ENCODE measurements at regions not wholly inside any gene's neighbourhood (a gene's known extent, or its start where the extent isn't known, plus 50 kb on each side); places are given as distances from the start of the nearest gene placed in this dataset.
A peak's percentile ranks its signal among the peaks of the same experiment; 100 is the strongest.
"Not testable (repeated sequence)": the region's sequence is repeated elsewhere in the genome, so short reads cannot be mapped to it uniquely, and the experiment has no call there.

DNA sequence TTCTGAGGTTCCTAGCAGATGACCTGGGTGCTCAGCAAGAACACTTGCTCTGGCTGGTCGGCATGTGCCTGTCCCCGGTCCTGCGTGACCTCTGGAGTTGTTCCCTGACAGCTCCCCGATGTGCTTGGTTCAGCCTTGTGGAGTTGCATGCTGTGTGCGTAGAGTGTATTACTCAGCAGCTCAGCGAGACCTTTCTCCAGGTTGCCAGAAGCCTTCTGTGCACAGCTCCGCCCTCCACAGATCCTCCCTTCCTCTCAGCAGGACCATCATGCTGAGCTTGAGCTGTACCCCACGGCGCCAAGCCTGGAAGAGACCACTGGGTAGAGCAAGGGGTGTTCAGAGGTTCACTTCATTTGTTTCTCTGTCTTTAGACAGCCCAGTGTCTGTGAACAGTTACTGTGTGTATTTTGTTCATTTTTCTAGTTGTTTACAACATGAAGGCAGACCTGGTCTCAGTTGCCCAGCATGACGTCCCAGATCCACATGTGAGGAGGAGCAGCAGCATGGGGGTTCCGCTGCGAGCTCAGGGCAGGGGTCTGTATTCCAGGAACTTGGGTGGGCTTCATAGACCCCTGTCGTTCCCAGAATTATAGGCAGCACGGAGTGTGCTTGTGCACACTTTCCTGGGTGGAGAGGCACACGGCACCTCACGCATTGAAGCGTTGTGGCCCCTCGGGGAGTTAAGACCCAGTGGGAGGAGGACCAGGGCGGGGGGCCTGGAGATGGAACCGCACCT lies 148.6 kb downstream of the IGLL1 start:
- Mint-ChIP-seq H3K27ac (0 out of 7 replicates have a peak overlapping the region, but pooled peaks of 1 of the 3 experiments have one; percentile 9), H3K27me3 (ENCODE audit: low read depth) (peaks cover 62% of the 10 kb centered on the region), H3K4me3 (no peak overlapping the region), H3K36me3 (ENCODE audit: insufficient read depth in 1 of 3, low read depth in 3 of 3) (peaks cover 4 to 18% (median 10%) of the 10 kb centered on the region in 3 experiments; a peak in 4 of 7 replicates), H3K9me3 (peaks cover 18 to 20% of the 10 kb centered on the region in 2 experiments), H3K4me1 (peaks cover 16 to 25% of the 10 kb centered on the region in 2 experiments)
- no peak overlapping the region; the same call in 1 of the 2 replicates for H3K14ac ChIP-seq (ENCODE audit: insufficient read depth, low read length)
- no peaks in the 10 kb centered on the region for H3K79me1 ChIP-seq (ENCODE audit: insufficient read depth, low read depth, low read length, poor library complexity, severe bottlenecking)
- H3K23ac ChIP-seq (ENCODE audit: insufficient read length, low read depth, low read length), result no peak overlapping the region
- H3K27ac ChIP-seq (ENCODE audit: insufficient read length, low read depth, low read length), result no peak overlapping the region
- H3K9me3 ChIP-seq (ENCODE audit: control insufficient read depth, low read depth, low read length), result no peaks in the 10 kb centered on the region
- H2AK5ac ChIP-seq (ENCODE audit: insufficient read length, low read length), result no peak overlapping the region
- H4K20me1 ChIP-seq (ENCODE audit: control insufficient read depth, insufficient read depth, insufficient read length), result no peaks in the 10 kb centered on the region
- DNase-seq, result no peak
- H4K91ac ChIP-seq (ENCODE audit: insufficient read length, low read depth, low read length), result no peak overlapping the region
- H2AFZ ChIP-seq (ENCODE audit: low read length), result no peak overlapping the region
- no CpG with 5 or more reads among the region's 20 CpGs for WGBS (ENCODE audit: extremely low coverage, insufficient read length, low lambda C conversion rate)
- H3K4me1 ChIP-seq (ENCODE audit: insufficient read depth, low read length), result 0 out of 2 replicates have a peak, but pooled peaks cover 2% of the 10 kb centered on the region
- H4K8ac ChIP-seq (replicated peaks; ENCODE audit: insufficient read length, low read depth, low read length), result no peak overlapping the region
- no peak overlapping the region for H2BK120ac ChIP-seq (ENCODE audit: low read depth, low read length, poor library complexity, severe bottlenecking)
- H3K79me2 ChIP-seq (ENCODE audit: insufficient read depth, low read length), result no peaks in the 10 kb centered on the region
- H3K4ac ChIP-seq (ENCODE audit: low read depth, low read length), result no peak overlapping the region
- no peak overlapping the region for H3K18ac ChIP-seq (ENCODE audit: insufficient read length, low read depth, low read length)
- no peak overlapping the region for H2BK15ac ChIP-seq (ENCODE audit: low read depth, low read length)
- H2BK5ac ChIP-seq (ENCODE audit: insufficient read length, low read length), result no peak overlapping the region
- TF ChIP-seq, protein P1, sequence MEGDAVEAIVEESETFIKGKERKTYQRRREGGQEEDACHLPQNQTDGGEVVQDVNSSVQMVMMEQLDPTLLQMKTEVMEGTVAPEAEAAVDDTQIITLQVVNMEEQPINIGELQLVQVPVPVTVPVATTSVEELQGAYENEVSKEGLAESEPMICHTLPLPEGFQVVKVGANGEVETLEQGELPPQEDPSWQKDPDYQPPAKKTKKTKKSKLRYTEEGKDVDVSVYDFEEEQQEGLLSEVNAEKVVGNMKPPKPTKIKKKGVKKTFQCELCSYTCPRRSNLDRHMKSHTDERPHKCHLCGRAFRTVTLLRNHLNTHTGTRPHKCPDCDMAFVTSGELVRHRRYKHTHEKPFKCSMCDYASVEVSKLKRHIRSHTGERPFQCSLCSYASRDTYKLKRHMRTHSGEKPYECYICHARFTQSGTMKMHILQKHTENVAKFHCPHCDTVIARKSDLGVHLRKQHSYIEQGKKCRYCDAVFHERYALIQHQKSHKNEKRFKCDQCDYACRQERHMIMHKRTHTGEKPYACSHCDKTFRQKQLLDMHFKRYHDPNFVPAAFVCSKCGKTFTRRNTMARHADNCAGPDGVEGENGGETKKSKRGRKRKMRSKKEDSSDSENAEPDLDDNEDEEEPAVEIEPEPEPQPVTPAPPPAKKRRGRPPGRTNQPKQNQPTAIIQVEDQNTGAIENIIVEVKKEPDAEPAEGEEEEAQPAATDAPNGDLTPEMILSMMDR (conservative IDR thresholded peaks at IDR 0.05), result no peak
- no peak overlapping the region for H3K56ac ChIP-seq (ENCODE audit: insufficient read length, low read depth, low read length)
- no peak overlapping the region for H2BK20ac ChIP-seq (ENCODE audit: low read depth, low read length, poor library complexity, severe bottlenecking)
- no peak overlapping the region for H2BK12ac ChIP-seq (ENCODE audit: insufficient read length, low read depth, low read length)
- H3T11ph ChIP-seq (ENCODE audit: low read length), result no peak overlapping the region
- no peak overlapping the region for H3K4me2 ChIP-seq (ENCODE audit: insufficient read depth, insufficient read length, low read length)
- no peaks in the 10 kb centered on the region for H3K27me3 ChIP-seq (ENCODE audit: insufficient read depth, low read length)
- H3K23me2 ChIP-seq (ENCODE audit: insufficient read length, low read depth, low read length, poor library complexity, severe bottlenecking), result no peaks in the 10 kb centered on the region
- H4K5ac ChIP-seq (ENCODE audit: insufficient read length, low read depth, low read length), result no peak overlapping the region
- no peak overlapping the region for H3K9ac ChIP-seq (ENCODE audit: extremely low read depth, insufficient read length, low read length)

DNA sequence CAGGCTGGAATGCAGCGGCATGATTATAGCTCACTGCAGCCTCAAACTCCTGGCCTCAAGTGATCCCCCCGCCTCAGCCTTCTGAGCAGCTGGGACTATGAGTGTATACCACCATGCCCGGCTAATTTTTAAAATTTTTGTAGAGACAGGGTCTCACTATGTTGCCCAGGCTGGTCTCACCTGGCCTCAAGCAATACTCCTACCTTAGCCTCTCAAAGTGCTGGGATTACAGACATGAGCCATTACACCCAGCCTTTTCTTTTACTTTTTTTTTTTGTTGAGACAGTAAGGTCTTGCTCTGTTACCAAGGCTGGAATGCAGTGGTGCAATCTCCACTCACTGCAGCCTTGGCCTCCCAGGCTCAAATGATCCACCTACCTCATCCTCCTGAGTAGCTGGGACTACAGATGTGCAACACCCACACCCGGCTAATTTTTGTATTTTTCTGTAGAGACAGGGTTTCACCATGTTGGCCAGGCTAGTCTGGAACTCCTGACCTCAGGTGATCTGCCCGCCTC lies 155.5 kb downstream of the IGLL1 start:
- not testable (repeated sequence) for H3K9me3 ChIP-seq (ENCODE audit: control insufficient read depth, low read depth, low read length); H3K4me2 ChIP-seq (ENCODE audit: insufficient read depth, insufficient read length, low read length); H3K4me1 Mint-ChIP-seq; H4K91ac ChIP-seq (ENCODE audit: insufficient read length, low read depth, low read length); H2BK12ac ChIP-seq (ENCODE audit: insufficient read length, low read depth, low read length); H3K18ac ChIP-seq (ENCODE audit: insufficient read length, low read depth, low read length); H3K56ac ChIP-seq (ENCODE audit: insufficient read length, low read depth, low read length); H3K79me2 ChIP-seq (ENCODE audit: insufficient read depth, low read length); H3K4me3 Mint-ChIP-seq; H2BK5ac ChIP-seq (ENCODE audit: insufficient read length, low read length); H3K27ac Mint-ChIP-seq; H3K27me3 ChIP-seq (ENCODE audit: insufficient read depth, low read length); H3K4ac ChIP-seq (ENCODE audit: low read depth, low read length); H2BK20ac ChIP-seq (ENCODE audit: low read depth, low read length, poor library complexity, severe bottlenecking); H4K8ac ChIP-seq (replicated peaks; ENCODE audit: insufficient read length, low read depth, low read length); H2AFZ ChIP-seq (ENCODE audit: low read length); DNase-seq; H3K14ac ChIP-seq (ENCODE audit: insufficient read depth, low read length); H3K27ac ChIP-seq (ENCODE audit: insufficient read length, low read depth, low read length); H2BK120ac ChIP-seq (ENCODE audit: low read depth, low read length, poor library complexity, severe bottlenecking); H4K5ac ChIP-seq (ENCODE audit: insufficient read length, low read depth, low read length); H2BK15ac ChIP-seq (ENCODE audit: low read depth, low read length); H3T11ph ChIP-seq (ENCODE audit: low read length); H4K20me1 ChIP-seq (ENCODE audit: control insufficient read depth, insufficient read depth, insufficient read length); H3K4me1 ChIP-seq (ENCODE audit: insufficient read depth, low read length); H3K79me1 ChIP-seq (ENCODE audit: insufficient read depth, low read depth, low read length, poor library complexity, severe bottlenecking); H3K9ac ChIP-seq (ENCODE audit: extremely low read depth, insufficient read length, low read length); H3K23me2 ChIP-seq (ENCODE audit: insufficient read length, low read depth, low read length, poor library complexity, severe bottlenecking); H2AK5ac ChIP-seq (ENCODE audit: insufficient read length, low read length); H3K23ac ChIP-seq (ENCODE audit: insufficient read length, low read depth, low read length)
- H3K9me3 Mint-ChIP-seq, result peaks cover 11 to 13% of the 10 kb centered on the region in 2 experiments
- H3K27me3 Mint-ChIP-seq (ENCODE audit: low read depth), result peaks cover 52% of the 10 kb centered on the region
- WGBS (ENCODE audit: extremely low coverage, insufficient read length, low lambda C conversion rate), result no CpG with 5 or more reads among the region's 5 CpGs
- peaks cover 2 to 11% (median 2%) of the 10 kb centered on the region in 3 experiments; a peak in 3 of 7 replicates for H3K36me3 Mint-ChIP-seq (ENCODE audit: insufficient read depth in 1 of 3, low read depth in 3 of 3)

All from H9 (cell line).